ENCODE measurements at regions not wholly inside any gene's neighbourhood (a gene's known extent, or its start where the extent isn't known, plus 50 kb on each side); places are given as distances from the start of the nearest gene placed in this dataset.

DNA sequence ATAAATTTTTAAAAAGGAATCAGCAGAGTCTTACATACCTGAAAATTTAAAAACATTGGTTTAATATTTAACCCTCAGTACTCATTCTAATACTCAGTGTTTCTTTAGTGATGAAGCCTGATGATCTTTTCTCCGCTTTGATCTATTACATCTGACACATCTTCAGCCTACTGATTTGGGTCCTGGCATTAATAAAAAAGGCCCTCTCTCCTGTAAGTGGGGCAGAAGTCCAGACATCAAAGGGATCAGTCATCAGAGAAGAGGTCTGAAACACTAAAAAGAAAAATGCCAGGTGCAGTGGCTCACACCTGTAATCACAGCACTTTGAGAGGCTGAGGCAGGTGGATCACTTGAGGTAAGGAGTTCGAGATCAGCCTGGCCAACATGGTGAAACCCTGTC, 581.1 kb upstream of the LRATD1 start:
- DNase-seq (ENCODE audit: extremely low read depth in 1 of 4, low spot score in 3 of 4) (no peak), ATAC-seq (no peak), FAIRE-seq (no peak)
- H3K27ac ChIP-seq (ENCODE audit: extremely low read depth, low read depth, low read length) = no peak overlapping the region
- no peaks in the 10 kb centered on the region for H3K9me3 ChIP-seq (replicated peaks; ENCODE audit: control insufficient read depth, insufficient read depth, low read depth, low read length)
- H3K4me2 ChIP-seq (ENCODE audit: insufficient read depth, low read length) = no peak overlapping the region
- H3K4me1 ChIP-seq (replicated peaks in 1 of 2; ENCODE audit: control insufficient read depth in 2 of 2, insufficient read depth in 2 of 2, low read length in 2 of 2) = no peaks in the 10 kb centered on the region
- 0% methylated on average over 2 of the region's 2 CpGs for WGBS (ENCODE audit: insufficient coverage, low coverage, missing lambda C conversion rate)
- no peaks in the 10 kb centered on the region for H3K9me1 ChIP-seq (ENCODE audit: control insufficient read depth, insufficient read depth, low read length)
- no peaks in the 10 kb centered on the region for H4K20me1 ChIP-seq (replicated peaks; ENCODE audit: control insufficient read depth, insufficient read depth, low read length)
- CTCF ChIA-PET (ENCODE audit: low intra/inter-chr PET ratio) = no interaction called here
- H3K9ac ChIP-seq (ENCODE audit: insufficient read depth in 1 of 2, low read depth in 2 of 2, low read length in 2 of 2) = no peak overlapping the region
- H3K36me3 ChIP-seq (ENCODE audit: control insufficient read depth, insufficient read depth, low read length) = no peaks in the 10 kb centered on the region
- no peaks in the 10 kb centered on the region for H3K79me2 ChIP-seq (ENCODE audit: control insufficient read depth, insufficient read depth, low read length)
- no TSS peak for BruUV-seq (replicated peaks)
- no peak overlapping the region for H3K4me3 ChIP-seq
- POLR2A ChIA-PET = no interaction called here
- H3K27me3 ChIP-seq (ENCODE audit: control insufficient read depth in 2 of 2, insufficient read depth in 2 of 2, low read length in 2 of 2) = no peaks in the 10 kb centered on the region
- TF ChIP-seq ZNF143 (CRISPR knock-in tag; IDR thresholded peaks at IDR 0.05) (no peak), ZNF217 (CRISPR knock-in tag; IDR thresholded peaks at IDR 0.05) (no peak), CBX8 (IDR thresholded peaks at IDR 0.05; ENCODE audit: borderline replicate concordance, extremely low read depth, low read depth, low read length, poor library complexity, severe bottlenecking) (no peak), FOXK1 (CRISPR knock-in tag; IDR thresholded peaks at IDR 0.05; ENCODE audit: borderline replicate concordance) (no peak), NUFIP1 (IDR thresholded peaks at IDR 0.05; ENCODE audit: partially characterized antibody) (no peak), CXXC5 (CRISPR knock-in tag; IDR thresholded peaks at IDR 0.05) (no peak)
- TF ChIP-seq, protein P1, sequence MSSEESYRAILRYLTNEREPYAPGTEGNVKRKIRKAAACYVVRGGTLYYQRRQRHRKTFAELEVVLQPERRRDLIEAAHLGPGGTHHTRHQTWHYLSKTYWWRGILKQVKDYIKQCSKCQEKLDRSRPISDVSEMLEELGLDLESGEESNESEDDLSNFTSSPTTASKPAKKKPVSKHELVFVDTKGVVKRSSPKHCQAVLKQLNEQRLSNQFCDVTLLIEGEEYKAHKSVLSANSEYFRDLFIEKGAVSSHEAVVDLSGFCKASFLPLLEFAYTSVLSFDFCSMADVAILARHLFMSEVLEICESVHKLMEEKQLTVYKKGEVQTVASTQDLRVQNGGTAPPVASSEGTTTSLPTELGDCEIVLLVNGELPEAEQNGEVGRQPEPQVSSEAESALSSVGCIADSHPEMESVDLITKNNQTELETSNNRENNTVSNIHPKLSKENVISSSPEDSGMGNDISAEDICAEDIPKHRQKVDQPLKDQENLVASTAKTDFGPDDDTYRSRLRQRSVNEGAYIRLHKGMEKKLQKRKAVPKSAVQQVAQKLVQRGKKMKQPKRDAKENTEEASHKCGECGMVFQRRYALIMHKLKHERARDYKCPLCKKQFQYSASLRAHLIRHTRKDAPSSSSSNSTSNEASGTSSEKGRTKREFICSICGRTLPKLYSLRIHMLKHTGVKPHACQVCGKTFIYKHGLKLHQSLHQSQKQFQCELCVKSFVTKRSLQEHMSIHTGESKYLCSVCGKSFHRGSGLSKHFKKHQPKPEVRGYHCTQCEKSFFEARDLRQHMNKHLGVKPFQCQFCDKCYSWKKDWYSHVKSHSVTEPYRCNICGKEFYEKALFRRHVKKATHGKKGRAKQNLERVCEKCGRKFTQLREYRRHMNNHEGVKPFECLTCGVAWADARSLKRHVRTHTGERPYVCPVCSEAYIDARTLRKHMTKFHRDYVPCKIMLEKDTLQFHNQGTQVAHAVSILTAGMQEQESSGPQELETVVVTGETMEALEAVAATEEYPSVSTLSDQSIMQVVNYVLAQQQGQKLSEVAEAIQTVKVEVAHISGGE (CRISPR knock-in tag; IDR thresholded peaks at IDR 0.05) = no peak
- TF ChIP-seq, protein P2, sequence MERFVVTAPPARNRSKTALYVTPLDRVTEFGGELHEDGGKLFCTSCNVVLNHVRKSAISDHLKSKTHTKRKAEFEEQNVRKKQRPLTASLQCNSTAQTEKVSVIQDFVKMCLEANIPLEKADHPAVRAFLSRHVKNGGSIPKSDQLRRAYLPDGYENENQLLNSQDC (CRISPR knock-in tag; IDR thresholded peaks at IDR 0.05) = no peak
- intact Hi-C loops (cut with micrococcal nuclease) = no loop called here
- in situ Hi-C loops (cut with MboI) = no loop called here
- H2AFZ ChIP-seq (ENCODE audit: low read depth, low read length) = no peak overlapping the region
